Fibroblast of lung (primary cell): ENCODE measurements at regions not wholly inside any gene's neighbourhood (a gene's known extent, or its start where the extent isn't known, plus 50 kb on each side); places are given as distances from the start of the nearest gene placed in this dataset.

Experiments
- DNase-seq, 2 donors: peaks; one replicate each; pipeline versions ENCODE4 v3.0.0 to v3.0.0-alpha.2; 2010; ENCODE audit warnings: low read depth in 2 of 2
- H2AFZ ChIP-seq: 2 replicates; pipeline ENCODE4 v1.5.1; 2012; ENCODE audit warnings: low read length, control low read depth, inconsistent platforms
- H3K27ac ChIP-seq: 2 replicates; pipeline ENCODE4 v1.5.1; 2011; ENCODE audit warnings: low read length, control low read depth; ENCODE audit not compliant: insufficient read depth
- H3K27me3 ChIP-seq: 2 replicates; pipeline ENCODE4 v1.5.1; 2011; ENCODE audit warnings: mild to moderate bottlenecking, low read length; ENCODE audit not compliant: control insufficient read depth, insufficient read depth
- H3K36me3 ChIP-seq: 2 replicates; pipeline ENCODE4 v1.5.1; 2011; ENCODE audit warnings: low read length; ENCODE audit not compliant: control insufficient read depth, insufficient read depth
- H3K4me1 ChIP-seq: 2 replicates; pipeline ENCODE4 v1.5.1; 2011; ENCODE audit warnings: low read length; ENCODE audit not compliant: control insufficient read depth, insufficient read depth; ENCODE audit errors: extremely low read depth
- H3K4me2 ChIP-seq: 2 replicates; pipeline ENCODE4 v1.5.1; 2011; ENCODE audit warnings: low read length, control low read depth; ENCODE audit not compliant: insufficient read depth; ENCODE audit errors: extremely low read depth
- H3K4me3 ChIP-seq, 4 experiments: fragments of 200-600 bp in 1 of 4; sonication (generic) in 1 of 4; replicated peaks in 1 of 4; 2 replicates each; pipeline ENCODE4 v1.5.1; 2011 to 2016; ENCODE audit warnings: low read length in 4 of 4, low read depth in 3 of 4, mild to moderate bottlenecking in 3 of 4, control low read depth in 2 of 4, inconsistent platforms in 1 of 4, mixed read lengths in 1 of 4; ENCODE audit not compliant: insufficient read depth in 1 of 4; ENCODE audit errors: control extremely low read depth in 1 of 4
- H3K79me2 ChIP-seq: 2 replicates; pipeline ENCODE4 v1.5.1; 2012; ENCODE audit warnings: mild to moderate bottlenecking, low read length, inconsistent platforms; ENCODE audit not compliant: control insufficient read depth, insufficient read depth
- H3K9ac ChIP-seq: 2 replicates; pipeline ENCODE4 v1.5.1; 2011; ENCODE audit warnings: mild to moderate bottlenecking, low read length, control low read depth; ENCODE audit not compliant: insufficient read depth
- H3K9me3 ChIP-seq: 2 replicates; pipeline ENCODE4 v1.5.1; 2012; ENCODE audit warnings: low read depth, low read length; ENCODE audit not compliant: control insufficient read depth, insufficient read depth
- H4K20me1 ChIP-seq: 2 replicates; pipeline ENCODE4 v1.5.1; 2011; ENCODE audit warnings: low read length; ENCODE audit not compliant: control insufficient read depth, insufficient read depth; ENCODE audit errors: extremely low read depth
- CTCF ChIP-seq, 2 donors: IDR thresholded peaks in 1 of 2; conservative IDR thresholded peaks in 1 of 2; 1 replicate in 1 of 2; 2 replicates in 1 of 2; pipeline ENCODE4 v1.5.1; 2011 to 2012; ENCODE audit warnings: low read length in 2 of 2, control low read depth in 1 of 2, inconsistent platforms in 1 of 2, low read depth in 1 of 2, mild to moderate bottlenecking in 1 of 2
- EZH2 ChIP-seq: IDR thresholded peaks from 2 replicates; pipeline ENCODE4 v1.5.1; 2012; ENCODE audit warnings: low read length, control low read depth, mild to moderate bottlenecking; ENCODE audit errors: missing control alignments

GRCh38 chr15:39438260-39438659 lies 142.6 kb upstream of the THBS1 start:
- H3K79me2 ChIP-seq, result no peaks in the 10 kb centered on the region
- H3K27me3 ChIP-seq, result no peaks in the 10 kb centered on the region
- no peak for TF ChIP-seq CTCF (conservative IDR thresholded peaks at IDR 0.05 in 1 of 2, IDR thresholded peaks at IDR 0.05 in 1 of 2; ENCODE audit: low read depth in 1 of 2, low read length in 2 of 2)
- TF ChIP-seq EZH2, result no peak
- H3K36me3 ChIP-seq, result no peaks in the 10 kb centered on the region
- no peaks in the 10 kb centered on the region for H3K4me1 ChIP-seq
- H3K4me2 ChIP-seq, result no peak overlapping the region
- DNase-seq, result no peak
- no peaks in the 10 kb centered on the region for H4K20me1 ChIP-seq
- no peak overlapping the region for H3K9ac ChIP-seq
- no peak overlapping the region for H3K27ac ChIP-seq
- H2AFZ ChIP-seq, result no peak overlapping the region
- H3K9me3 ChIP-seq, result no peaks in the 10 kb centered on the region
- H3K4me3 ChIP-seq, result no peak overlapping the region

GRCh38 chr15:39438799-39439592 lies 141.9 kb upstream of the THBS1 start:
- Histone ChIP-seq H3K4me3 (no peak overlapping the region), H3K9me3 (no peaks in the 10 kb centered on the region), H3K27me3 (no peaks in the 10 kb centered on the region), H2AFZ (no peak overlapping the region), H3K36me3 (no peaks in the 10 kb centered on the region), H3K4me2 (no peak overlapping the region), H3K27ac (no peak overlapping the region), H3K9ac (no peak overlapping the region), H3K79me2 (no peaks in the 10 kb centered on the region), H4K20me1 (no peaks in the 10 kb centered on the region), H3K4me1 (no peaks in the 10 kb centered on the region)
- DNase-seq, result peak in 1 of 2 donors; percentile 58
- TF ChIP-seq EZH2 (no peak), CTCF (conservative IDR thresholded peaks at IDR 0.05 in 1 of 2, IDR thresholded peaks at IDR 0.05 in 1 of 2; ENCODE audit: low read depth in 1 of 2, low read length in 2 of 2) (no peak)

- no peaks in the 10 kb centered on the region for H3K9me3 ChIP-seq
- no peaks in the 10 kb centered on the region for H4K20me1 ChIP-seq
- H3K4me2 ChIP-seq, result no peak overlapping the region
- no peaks in the 10 kb centered on the region for H3K27me3 ChIP-seq
- H3K36me3 ChIP-seq, result no peaks in the 10 kb centered on the region
- no peaks in the 10 kb centered on the region for H3K4me1 ChIP-seq
- TF ChIP-seq CTCF (conservative IDR thresholded peaks at IDR 0.05 in 1 of 2, IDR thresholded peaks at IDR 0.05 in 1 of 2; ENCODE audit: low read depth in 1 of 2, low read length in 2 of 2), result no peak
- TF ChIP-seq EZH2, result no peak
- H3K79me2 ChIP-seq, result no peaks in the 10 kb centered on the region
- no peak overlapping the region for H3K9ac ChIP-seq
- H2AFZ ChIP-seq, result no peak overlapping the region
- no peak for DNase-seq
- H3K27ac ChIP-seq, result no peak overlapping the region
- no peak overlapping the region for H3K4me3 ChIP-seq
These were observed 138.0 kb upstream of the THBS1 start for GRCh38 chr15:39442898-39443297.
